HG03045 (cell line): ENCODE measurements at regions not wholly inside any gene's neighbourhood (a gene's known extent, or its start where the extent isn't known, plus 50 kb on each side); places are given as distances from the start of the nearest gene placed in this dataset.
"Not testable (repeated sequence)": the region's sequence is repeated elsewhere in the genome, so short reads cannot be mapped to it uniquely, and the experiment has no call there.

ENCODE experiments used
- ATAC-seq: cut with Tn5 transposase; IDR thresholded peaks from one replicate; pipeline ENCODE4 v1.9.1; 2021; ENCODE audit warnings: mild to moderate bottlenecking, moderate library complexity; ENCODE audit not compliant: unreplicated experiment

- no peak for ATAC-seq
Observed at GRCh38 chr5:112570708-112571444, 151.8 kb upstream of the EPB41L4A start.

GRCh38 chr5:112573441-112573840 is 154.4 kb upstream of the EPB41L4A start:
- ATAC-seq: no peak

GRCh38 chr5:112574536-112574935 is 155.5 kb upstream of the EPB41L4A start:
- ATAC-seq: no peak

- ATAC-seq: no peak
Observed at GRCh38 chr5:112576298-112576925, 157.3 kb upstream of the EPB41L4A start.

- no peak for ATAC-seq
Observed at GRCh38 chr5:112579599-112580170, 158.0 kb upstream of the APC start.

GRCh38 chr5:112581811-112582320 is 155.8 kb upstream of the APC start:
- ATAC-seq: no peak

GRCh38 chr5:112583166-112583565 is 154.5 kb upstream of the APC start:
- ATAC-seq: no peak

GRCh38 chr5:112584781-112585180 is 152.9 kb upstream of the APC start:
- ATAC-seq: no peak

GRCh38 chr5:112586596-112587062 is 151.1 kb upstream of the APC start:
- ATAC-seq: no peak

- ATAC-seq: not testable (repeated sequence)
Observed at GRCh38 chr5:112590858-112591257, 146.8 kb upstream of the APC start.

- no peak for ATAC-seq
Observed at GRCh38 chr5:112594095-112594850, 143.4 kb upstream of the APC start.

- no peak for ATAC-seq
Observed at GRCh38 chr5:112594941-112595340, 142.7 kb upstream of the APC start.

GRCh38 chr5:112597831-112598230 is 139.9 kb upstream of the APC start:
- ATAC-seq: no peak

- not testable (repeated sequence) for ATAC-seq
Observed at GRCh38 chr5:112600510-112600909, 137.2 kb upstream of the APC start.

GRCh38 chr5:112604732-112605630 is 132.7 kb upstream of the APC start:
- no peak for ATAC-seq

- ATAC-seq: no peak
Observed at GRCh38 chr5:112608975-112609374, 128.7 kb upstream of the APC start.

- no peak for ATAC-seq
Observed at GRCh38 chr5:112612663-112613062, 125.0 kb upstream of the APC start.

- no peak for ATAC-seq
Observed at GRCh38 chr5:112614285-112614684, 123.4 kb upstream of the APC start.

GRCh38 chr5:112614986-112615385 is 122.7 kb upstream of the APC start:
- ATAC-seq: no peak
